ENCODE measurements at regions not wholly inside any gene's neighbourhood (a gene's known extent, or its start where the extent isn't known, plus 50 kb on each side); places are given as distances from the start of the nearest gene placed in this dataset.
"Not testable (repeated sequence)": the region's sequence is repeated elsewhere in the genome, so short reads cannot be mapped to it uniquely, and the experiment has no call there.

- DNase-seq = no peak
These were observed 52.2 kb upstream of the PRL start for GRCh38 chr6:22349051-22349450.

GRCh38 chr6:22349528-22349927, 52.7 kb upstream of the PRL start:
- no peak for DNase-seq

DNA sequence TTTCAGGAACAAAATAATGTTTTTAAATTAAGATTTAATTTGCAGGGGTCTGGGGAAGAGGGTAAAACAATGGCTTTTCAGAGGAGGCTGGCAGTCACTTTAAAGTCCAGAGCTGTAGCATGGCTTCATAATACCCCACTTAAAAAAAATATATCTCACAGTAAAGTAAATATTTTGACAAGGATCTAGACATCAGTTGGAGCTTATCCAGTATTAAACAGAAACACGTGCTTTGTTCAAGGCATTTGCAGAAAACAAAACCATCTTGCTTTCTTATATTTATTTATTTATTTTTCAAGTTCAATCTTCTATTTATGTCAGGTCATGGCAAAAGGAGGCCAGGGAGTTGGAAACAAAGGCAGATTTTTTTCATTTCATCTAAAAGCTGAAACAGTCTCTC, 53.3 kb upstream of the PRL start:
- no peak for DNase-seq

DNA sequence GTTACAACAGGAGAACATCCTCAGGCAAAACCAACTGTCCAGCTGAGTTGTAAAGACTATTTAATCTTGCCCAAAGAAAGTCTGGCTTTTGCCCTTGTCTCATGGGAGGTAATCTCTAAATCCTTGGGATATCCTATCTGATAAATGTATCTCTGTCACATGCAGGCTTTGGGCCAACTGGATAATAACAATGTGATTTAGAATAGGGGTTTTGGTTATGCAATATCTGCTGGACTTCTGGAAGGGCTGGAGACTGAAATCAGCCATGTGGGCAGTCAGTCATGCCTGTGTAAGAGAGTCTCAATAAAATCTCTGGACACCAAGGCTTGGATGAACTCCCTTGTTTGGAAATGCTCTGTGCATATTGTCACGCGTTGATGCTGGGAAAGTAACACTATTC, 56.3 kb upstream of the PRL start:
- no peak for DNase-seq

DNA sequence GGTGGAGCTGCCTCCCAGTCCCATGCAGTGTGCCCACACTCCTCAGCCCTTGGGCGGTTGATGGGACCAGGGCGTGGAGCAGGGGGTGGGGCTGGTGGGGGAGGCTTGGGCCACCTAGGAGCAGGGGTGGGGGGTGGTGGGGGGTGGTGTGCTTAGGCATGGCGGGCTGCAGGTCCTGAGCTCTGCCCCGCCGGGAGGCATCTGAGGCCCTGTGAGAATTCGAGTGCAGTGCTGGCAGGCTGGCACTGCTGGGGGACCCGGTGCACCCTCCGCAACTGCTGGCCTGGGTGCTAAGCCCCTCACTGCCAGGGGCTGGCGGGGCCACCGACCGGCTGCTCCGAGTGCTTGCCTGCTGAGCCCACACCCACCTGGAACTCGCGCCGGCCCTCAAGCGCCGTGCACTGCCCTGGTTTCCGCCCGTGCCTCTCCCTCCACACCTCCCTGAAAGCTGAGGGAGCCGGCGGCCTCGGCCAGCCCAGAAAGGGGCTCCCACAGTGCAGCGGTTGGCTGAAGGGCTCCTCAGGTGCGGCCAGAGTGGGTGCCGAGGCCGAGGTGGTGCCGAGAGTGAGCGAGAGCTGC, 59.6 kb upstream of the PRL start:
- DNase-seq = no peak

DNA sequence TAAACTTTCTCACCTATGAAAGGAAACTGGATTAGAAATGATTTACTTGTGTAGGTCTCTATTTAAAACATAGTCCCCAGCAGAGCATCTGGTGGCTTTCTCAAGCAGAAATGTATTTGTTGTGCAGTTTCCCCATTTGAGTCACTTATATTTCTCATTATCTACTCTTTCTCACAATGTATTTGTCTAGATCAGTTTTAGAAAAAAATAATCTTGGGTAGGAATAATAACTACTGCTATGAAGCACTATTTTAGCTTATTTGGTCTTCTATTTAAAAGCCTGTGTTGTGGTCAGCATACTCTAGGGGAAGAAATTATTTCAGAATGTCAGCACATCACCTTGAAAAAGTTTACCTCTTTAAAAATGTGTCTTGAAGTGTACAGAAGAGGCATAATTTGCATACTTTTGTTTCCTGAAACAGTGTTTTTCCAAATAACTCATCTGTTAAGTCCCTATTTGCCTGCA, 60.9 kb upstream of the PRL start:
- no peak for DNase-seq

GRCh38 chr6:22361576-22361975, 64.7 kb upstream of the PRL start:
- DNase-seq = no peak

DNA sequence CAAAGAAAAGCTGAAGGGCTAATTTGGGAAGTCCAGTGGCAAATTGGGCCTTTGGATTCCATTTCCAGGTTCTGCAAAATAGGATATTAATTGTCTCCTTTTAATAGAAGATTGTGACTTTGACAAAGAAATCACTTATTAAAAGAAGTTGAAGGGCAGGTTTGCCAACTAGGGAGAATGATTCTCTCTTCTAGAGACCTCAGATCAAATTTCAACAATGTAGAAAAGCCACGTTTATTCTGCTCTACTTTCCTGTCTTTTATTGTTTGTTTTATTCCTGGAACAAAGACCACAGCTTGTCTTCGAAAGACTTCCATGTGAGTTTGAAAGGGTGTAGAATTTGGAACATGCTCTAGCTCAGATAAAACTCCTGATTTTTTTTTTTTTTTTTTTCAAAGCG, 65.5 kb upstream of the PRL start:
- DNase-seq = no peak

DNA sequence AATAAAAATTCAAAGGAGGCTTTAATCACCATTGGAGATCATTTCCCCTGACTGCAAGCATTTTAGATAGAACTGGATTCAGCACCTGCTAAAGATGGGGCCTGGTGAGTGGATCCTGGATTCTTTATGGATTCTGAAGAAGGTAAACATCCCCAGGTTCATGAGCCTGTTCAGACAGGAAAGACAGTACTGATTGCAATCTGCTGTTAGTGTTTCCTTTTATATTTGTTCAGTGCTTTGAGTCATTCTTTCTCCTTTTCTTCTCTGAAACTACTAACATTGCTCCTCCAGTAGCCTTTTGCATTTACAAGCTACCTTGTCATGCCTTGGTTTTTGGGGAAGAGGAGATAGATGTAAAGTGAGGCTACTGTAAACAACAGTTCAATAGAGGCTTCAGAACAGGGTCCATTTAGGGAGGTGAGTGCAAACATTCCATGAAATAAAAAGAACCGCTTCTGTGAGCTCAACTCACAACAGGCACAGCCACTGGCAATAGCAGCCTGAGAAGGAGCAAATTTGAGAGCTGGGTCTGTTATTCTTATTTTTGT, 66.4 kb upstream of the PRL start:
- DNase-seq = no peak

DNA sequence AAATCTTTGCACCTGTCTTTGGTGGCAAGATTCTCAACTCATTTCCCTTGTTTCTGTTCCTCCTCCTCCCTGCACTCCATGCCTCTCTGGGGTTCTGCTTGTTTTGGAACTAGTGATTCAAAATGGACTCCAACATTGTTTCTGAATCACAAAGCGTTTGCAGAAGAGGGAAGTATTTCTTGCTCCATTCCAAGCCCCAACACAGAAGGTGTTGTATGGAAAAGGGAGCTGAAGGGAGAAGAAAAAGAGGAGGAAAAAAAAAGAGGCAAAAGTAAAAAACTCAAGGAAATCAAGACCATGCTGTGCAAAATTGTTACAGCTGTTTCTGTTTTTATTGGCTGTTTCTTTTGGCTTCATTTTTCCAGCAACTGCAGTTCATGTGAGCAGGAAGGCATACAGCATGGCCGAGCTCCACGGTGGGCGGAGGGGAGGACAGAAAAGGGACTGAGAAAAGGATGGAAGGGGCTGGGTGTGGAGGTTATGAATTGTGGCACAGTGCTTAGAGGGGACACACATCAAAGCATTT, 66.9 kb upstream of the PRL start:
- no peak for DNase-seq

DNA sequence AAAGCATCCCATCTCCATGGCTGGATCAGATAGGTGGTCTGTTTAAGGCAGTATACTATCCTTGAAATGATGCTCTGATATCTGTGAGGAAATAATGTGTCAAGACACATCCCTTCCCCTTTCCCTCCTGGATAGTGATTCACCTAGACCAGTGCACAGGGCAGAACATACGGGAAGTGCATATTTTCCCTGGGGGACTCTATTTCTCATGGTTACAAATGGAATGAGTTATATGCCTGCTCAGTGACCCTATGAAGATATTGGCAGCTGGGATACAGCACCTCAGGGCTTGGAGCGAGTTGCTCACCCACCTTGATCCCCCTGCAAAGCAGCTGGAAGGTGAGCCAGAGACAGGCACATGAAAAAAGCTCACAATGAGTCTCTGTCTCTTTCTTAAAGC, 67.5 kb upstream of the PRL start:
- DNase-seq = no peak

GRCh38 chr6:22366214-22366613, 69.4 kb upstream of the PRL start:
- peak in 1 of 2 donors; percentile 3 for DNase-seq

DNA sequence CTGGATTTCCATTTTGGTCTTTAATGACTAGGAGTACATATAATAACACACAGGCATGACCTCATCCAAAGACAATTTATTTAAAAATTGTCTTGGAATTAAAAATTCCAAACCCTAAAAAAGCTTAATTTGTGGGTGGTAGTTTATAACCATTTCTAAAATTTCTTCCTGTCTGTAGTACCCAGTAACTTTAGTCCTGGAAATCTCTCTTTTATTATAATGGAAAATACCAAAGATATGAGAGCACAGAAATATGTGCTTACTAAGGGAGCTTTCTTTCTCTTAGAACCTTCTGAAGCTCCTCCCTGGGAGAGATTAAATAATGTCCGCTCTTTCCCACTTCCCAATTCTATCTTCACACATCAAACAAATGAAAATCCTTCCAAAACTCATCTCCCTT, 70.5 kb upstream of the PRL start:
- DNase-seq = no peak

DNA sequence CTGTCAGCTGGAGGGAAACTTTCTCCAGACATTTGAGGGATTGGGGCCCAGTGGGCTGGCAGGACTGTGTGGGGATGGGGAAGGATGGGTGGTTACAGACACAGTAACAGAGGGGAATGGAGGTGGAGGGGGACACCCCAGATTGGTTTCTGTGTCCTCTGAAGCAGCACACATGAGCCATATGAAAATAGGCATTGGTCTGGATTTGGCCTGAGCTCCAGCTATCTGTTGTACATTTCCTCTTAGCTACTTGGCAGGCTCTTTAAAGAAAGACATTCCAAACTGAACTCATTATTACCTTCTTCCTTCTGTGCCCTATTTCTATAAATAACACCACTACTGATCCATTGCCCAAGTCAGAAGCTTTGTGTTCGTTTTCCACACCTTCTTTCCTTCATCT, 72.0 kb upstream of the PRL start:
- no peak for DNase-seq

DNA sequence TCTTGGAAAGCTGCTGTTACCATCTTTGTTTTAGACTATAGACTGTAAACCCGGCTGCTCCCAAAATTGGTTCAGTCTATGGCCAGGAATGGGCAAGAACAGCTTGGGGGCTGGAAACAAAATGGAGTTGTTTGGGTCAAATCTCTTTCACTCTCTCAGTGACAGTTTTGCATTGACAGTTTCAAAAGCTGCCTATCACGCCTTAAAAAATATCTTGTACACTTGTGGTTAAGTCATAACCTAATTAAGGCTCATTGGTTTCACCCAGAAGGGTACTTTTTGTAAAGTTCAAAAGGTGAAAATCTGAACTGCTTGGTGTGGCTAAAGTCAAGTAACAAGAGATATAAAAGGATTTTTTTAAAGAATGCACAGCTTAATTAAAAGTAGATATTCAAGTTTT, 76.1 kb upstream of the PRL start:
- no peak for DNase-seq

DNA sequence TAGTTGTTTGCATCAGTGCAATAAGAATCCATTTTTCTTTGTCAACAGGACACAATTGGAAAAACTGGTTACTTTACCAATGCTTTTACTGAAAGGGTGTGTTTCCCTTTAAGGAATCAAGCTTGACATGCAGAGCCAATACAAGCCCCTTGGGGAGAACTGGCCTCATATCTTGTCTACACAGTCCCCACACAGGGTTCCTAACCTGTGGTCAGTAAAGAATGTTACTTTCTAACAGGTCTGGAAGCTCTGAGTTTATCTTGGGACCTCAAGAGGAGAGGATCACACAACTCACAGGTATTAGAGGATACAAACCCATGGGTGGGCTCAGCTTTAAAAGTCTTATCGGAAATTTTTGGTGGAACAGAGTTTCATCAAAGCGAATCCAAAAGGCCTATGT, 78.1 kb upstream of the PRL start:
- DNase-seq = not testable (repeated sequence)

GRCh38 chr6:22376293-22376692, 79.5 kb upstream of the PRL start:
- DNase-seq = not testable (repeated sequence)

- DNase-seq = not testable (repeated sequence)
These were observed 81.7 kb upstream of the PRL start for GRCh38 chr6:22378536-22378935.

GRCh38 chr6:22380236-22380635, 83.4 kb upstream of the PRL start:
- no peak for DNase-seq

DNA sequence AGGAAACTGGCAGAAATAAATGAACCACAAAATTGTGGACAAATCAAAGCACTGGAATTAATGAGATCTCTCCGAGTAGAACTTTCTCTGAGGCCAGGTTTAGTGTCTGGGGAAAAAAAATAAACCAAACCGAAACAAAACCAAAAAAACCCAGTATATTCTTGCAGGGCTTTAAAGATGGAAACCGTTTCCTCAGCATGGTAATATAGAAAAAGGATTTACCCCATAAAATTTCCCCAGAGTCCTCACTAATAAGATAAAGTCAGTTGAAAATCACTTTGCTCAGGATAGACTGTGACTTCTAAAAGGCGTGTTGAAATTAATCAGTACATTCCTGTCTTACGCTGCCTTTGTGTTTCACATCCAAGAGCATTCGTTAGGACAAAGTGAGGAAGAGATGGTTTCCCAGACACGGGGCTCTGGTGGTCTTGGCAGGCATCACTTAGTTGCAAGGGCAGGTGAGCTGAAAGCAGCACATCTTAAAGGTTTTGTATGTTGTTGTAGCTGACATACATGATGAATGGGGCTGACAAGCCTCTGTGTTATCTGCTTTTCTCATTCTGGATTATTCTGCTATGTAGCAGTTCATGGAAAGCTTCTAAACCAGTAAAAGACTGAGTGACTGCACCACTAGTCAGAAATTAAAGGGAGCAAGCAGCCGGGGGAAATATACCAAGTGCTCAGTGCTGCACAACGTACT, 85.2 kb upstream of the PRL start:
- DNase-seq = no peak

- no peak for DNase-seq
These were observed 86.2 kb upstream of the PRL start for GRCh38 chr6:22383016-22383415.

DNA sequence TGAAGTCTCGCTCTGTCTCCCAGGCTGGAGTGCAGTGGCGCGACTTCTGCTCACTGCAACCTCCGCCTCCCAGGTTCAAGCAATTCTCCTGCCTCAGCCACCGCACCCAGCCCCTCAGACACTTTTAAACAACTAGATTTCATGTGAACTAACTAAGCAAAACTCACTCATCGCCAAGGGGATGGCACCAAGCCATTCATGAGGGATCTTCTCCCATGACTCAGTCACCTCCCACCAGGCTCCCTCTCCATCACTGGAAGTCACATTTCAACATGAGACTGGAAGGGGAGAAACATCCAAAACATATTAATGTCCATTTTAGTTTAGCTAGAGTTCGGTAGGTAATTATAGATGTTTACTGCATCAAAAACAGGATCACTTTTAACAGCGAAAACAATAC, 95.9 kb upstream of the PRL start:
- no peak for DNase-seq

DNA sequence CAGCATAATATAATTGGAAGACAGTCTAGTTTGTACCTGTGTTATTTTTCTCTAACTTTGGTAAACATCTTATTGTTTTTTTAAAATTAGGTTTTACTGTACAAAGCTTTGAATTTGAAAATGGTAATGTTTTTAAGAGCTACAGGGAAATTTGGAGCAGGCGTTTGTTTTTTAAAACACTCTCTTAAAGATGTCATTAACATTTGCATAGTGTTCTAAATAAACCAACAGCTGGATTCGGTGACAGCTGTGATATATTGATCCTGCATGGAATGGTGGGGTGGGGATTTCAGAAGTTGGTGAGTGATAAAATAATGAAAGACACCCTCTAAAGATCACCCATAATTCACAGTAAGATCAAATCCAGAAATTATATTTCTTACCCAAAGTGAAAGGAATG, 97.9 kb upstream of the PRL start:
- DNase-seq = no peak

DNA sequence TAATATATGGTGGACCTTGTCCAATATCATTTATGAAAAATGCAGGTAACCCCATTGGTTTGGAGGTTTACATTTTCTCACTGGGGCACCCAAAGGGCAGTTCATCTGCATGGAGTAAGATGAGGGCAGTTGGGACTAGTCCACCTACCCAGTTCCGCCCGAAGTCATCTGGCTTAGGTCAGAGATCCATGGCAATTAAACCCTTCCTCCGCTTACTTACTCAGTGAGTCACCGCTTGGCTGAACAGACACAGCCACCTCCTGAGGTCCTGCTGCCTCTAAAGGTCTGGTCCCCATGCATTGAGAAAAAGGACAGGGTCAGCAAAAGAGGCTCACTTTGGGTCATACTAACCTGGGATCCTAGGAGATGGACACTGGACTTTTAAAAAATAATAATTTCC, 102.9 kb upstream of the PRL start:
- DNase-seq = no peak

DNA sequence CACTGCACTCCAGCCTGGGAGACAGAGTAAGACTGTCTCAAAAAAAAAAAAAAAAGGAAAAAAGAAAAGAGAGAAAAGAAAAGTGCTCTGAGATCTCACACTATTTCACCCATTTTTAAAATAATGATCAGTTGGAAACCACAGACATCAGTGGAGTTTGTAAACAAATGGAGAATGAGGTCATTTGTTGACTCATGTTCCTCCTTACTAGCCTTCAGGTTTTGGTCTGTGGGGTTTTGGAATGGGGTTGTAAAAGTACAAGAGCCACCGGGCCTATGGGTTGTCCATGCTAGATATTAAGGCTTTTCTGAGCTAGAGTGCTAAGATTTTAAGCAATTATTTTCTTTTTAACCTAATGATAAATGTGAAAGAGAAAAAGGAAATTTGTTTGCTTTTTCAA, 104.4 kb upstream of the PRL start:
- no peak for DNase-seq
